AG04450 (cell line): ENCODE measurements at regions not wholly inside any gene's neighbourhood (a gene's known extent, or its start where the extent isn't known, plus 50 kb on each side); places are given as distances from the start of the nearest gene placed in this dataset.

Source experiments
- CTCF ChIA-PET: fragments of 300-600, 350-600 bp; formaldehyde crosslinking; extraction: SDS; loops from one replicate; lab custom pipeline; 2022; ENCODE audit warnings: antibody characterized with exemption, inconsistent platforms; lab: Charles Lee
- POLR2A ChIA-PET: fragments of 350-600 bp; formaldehyde crosslinking; extraction: SDS; loops from one replicate; lab custom pipeline; 2021; ENCODE audit warnings: antibody characterized with exemption, inconsistent platforms; lab: Yijun Ruan, JAX
- DNase-seq: peaks from one replicate; pipeline ENCODE4 v3.0.0-alpha.2; 2011; ENCODE audit warnings: low read depth, low spot score
- H3K27ac ChIP-seq: one replicate; pipeline ENCODE4 v1.5.1; 2012; ENCODE audit warnings: low read depth, low read length, control low read depth
- H3K27me3 ChIP-seq: one replicate; pipeline ENCODE4 v1.6.0; 2012; ENCODE audit warnings: low read length; ENCODE audit not compliant: control insufficient read depth, insufficient read depth
- H3K4me3 ChIP-seq: 2 replicates; pipeline ENCODE4 v1.5.1; 2011; ENCODE audit warnings: mild to moderate bottlenecking, low read depth, low read length, control low read depth
- H3K9me3 ChIP-seq: 2 replicates; pipeline ENCODE4 v1.5.1; 2012; ENCODE audit warnings: low read length; ENCODE audit not compliant: control insufficient read depth, insufficient read depth
- TF ChIP-seq, protein P1 (sequence below): IDR thresholded peaks from 2 replicates; pipeline ENCODE4 v1.5.1; 2011; ENCODE audit warnings: low read depth, low read length, control low read depth, inconsistent platforms

DNA sequence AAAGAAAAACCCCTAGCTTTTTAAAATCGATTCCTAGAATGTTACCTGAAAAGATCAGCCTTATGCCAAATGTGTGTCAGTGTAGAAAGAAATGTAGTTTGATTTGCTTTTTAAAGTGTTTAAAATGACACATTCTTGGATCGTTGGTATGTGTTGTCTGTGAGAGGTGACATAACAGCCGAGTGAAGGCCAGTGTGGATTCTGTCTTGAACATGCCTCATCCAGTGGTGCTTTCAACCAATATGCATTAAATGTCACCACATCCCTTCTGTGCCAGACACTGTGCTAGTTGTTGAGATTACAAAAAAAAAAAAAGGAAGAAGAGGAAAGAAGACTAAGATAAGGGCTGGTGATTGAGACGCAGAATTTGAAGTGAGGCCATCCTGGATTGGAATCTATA is 994.2 kb upstream of the TENM3 start:
- H3K27me3 ChIP-seq = no peaks in the 10 kb centered on the region
- DNase-seq = no peak
- ChIA-PET POLR2A (no interaction called here), CTCF (interaction anchor here (1.2 kb wide), 1 partner anchor 12 kb away, joined by 3 read pairs; no protein-coding TSS in a partner anchor)
- H3K4me3 ChIP-seq = no peak overlapping the region
- TF ChIP-seq, protein P1, sequence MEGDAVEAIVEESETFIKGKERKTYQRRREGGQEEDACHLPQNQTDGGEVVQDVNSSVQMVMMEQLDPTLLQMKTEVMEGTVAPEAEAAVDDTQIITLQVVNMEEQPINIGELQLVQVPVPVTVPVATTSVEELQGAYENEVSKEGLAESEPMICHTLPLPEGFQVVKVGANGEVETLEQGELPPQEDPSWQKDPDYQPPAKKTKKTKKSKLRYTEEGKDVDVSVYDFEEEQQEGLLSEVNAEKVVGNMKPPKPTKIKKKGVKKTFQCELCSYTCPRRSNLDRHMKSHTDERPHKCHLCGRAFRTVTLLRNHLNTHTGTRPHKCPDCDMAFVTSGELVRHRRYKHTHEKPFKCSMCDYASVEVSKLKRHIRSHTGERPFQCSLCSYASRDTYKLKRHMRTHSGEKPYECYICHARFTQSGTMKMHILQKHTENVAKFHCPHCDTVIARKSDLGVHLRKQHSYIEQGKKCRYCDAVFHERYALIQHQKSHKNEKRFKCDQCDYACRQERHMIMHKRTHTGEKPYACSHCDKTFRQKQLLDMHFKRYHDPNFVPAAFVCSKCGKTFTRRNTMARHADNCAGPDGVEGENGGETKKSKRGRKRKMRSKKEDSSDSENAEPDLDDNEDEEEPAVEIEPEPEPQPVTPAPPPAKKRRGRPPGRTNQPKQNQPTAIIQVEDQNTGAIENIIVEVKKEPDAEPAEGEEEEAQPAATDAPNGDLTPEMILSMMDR = no peak
- no peak overlapping the region for H3K27ac ChIP-seq
- H3K9me3 ChIP-seq = no peaks in the 10 kb centered on the region

DNA sequence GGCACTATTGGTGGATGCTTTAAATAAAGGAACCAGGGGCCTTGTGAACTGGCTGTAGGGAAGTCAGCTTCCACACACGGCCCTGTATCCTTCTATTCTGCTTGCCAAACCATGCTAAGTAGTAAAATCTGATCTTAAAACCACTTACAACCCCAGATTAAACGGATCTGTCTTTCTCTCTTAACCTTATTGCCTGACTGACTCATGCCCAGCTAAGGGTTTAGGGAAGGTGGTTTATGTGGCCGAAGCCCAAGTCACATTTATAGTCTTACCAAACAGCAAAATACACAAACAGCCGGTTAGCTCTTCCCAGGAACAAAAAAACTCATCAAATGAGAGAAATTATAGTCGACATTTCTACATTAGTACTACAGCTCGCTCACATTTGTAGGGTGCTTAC is 988.4 kb upstream of the TENM3 start:
- ChIA-PET CTCF (no interaction called here), POLR2A (no interaction called here)
- Histone ChIP-seq H3K9me3 (no peaks in the 10 kb centered on the region), H3K27ac (no peak overlapping the region), H3K27me3 (no peaks in the 10 kb centered on the region), H3K4me3 (no peak overlapping the region)
- TF ChIP-seq, protein P1 = no peak
- no peak for DNase-seq

DNA sequence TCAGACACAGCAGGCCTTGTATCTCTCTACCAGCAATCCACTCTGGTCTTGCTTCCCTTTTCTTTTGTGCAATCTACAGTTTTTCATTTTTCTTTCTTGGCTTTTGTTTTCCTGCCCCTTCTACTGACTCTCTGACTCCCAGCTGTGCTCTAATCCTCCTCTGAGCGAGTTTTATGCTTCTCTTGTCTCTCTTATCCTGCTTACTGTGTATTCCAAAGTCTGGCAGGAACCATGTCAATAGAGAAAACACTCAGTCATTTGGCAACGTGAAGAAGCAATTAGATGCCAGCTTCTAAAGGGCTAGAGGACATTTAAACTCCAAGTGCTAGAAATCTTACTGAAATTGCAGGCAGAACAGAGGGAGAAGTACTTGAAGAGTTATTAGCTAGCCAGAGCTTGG is 984.6 kb upstream of the TENM3 start:
- Histone ChIP-seq H3K9me3 (no peaks in the 10 kb centered on the region), H3K27ac (no peak overlapping the region), H3K27me3 (no peaks in the 10 kb centered on the region), H3K4me3 (no peak overlapping the region)
- TF ChIP-seq, protein P1 = no peak
- DNase-seq = no peak
- ChIA-PET CTCF (no interaction called here), POLR2A (no interaction called here)

DNA sequence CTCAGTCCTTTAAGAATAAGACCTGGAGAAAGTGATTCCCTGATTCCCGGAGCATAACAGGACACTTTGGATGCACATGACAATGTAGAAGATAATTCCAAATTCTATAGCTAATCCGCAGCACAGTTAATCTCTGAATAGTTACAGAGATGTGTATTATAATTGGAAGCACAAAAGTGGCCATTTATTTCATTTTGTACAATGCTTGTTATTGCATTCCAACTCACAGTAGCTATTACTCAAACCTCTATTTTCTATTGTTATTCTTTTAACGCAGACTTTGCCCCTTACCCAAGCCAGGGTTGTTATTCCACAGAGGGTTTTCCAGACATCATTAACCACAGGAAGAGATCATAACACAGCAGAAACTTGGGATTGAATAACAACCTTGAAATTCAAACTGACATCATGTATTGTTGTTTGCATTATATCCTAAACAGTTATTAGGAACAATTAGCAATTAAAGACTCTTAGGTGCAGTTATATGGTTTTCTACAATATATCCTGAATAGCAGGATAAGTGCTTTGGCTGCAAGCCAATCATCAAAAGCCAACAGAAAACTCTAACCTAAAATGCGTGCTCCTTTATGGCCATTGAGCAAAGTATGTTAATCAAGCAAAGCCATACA is 984.0 kb upstream of the TENM3 start:
- CTCF ChIA-PET = no interaction called here
- H3K27me3 ChIP-seq = no peaks in the 10 kb centered on the region
- no peaks in the 10 kb centered on the region for H3K9me3 ChIP-seq
- POLR2A ChIA-PET = no interaction called here
- DNase-seq = no peak
- H3K27ac ChIP-seq = no peak overlapping the region
- TF ChIP-seq, protein P1 = no peak
- no peak overlapping the region for H3K4me3 ChIP-seq

DNA sequence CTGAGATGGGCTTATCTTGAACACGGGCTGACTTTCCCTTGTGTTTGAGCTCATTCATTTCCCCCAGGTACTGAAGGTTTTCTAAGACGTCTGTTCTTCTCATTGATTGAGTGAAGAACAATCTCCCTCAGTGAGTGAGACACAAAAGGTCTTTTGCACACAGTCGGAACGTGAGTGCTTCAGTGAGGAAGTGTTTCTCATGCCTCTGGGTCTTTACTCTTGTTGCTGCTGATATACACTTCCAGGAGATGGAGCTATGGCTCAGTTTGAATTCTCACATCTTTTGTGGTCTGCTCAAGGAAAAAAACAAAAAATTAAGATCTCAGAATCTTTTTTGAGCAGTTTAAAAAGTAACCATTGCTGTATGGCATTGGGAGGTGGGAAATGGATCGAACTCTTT is 981.9 kb upstream of the TENM3 start:
- peak; percentile 3 for DNase-seq
- CTCF ChIA-PET = interaction anchor here (0.6 to 2.5 kb wide), 14 partner anchors 9 to 1189 kb away, joined by 3 to 26 read pairs (median 3); no protein-coding TSS in a partner anchor

More for the DNA sequence above, 981.9 kb upstream of the TENM3 start:
- H3K4me3 ChIP-seq = no peak overlapping the region
- H3K9me3 ChIP-seq = no peaks in the 10 kb centered on the region
- H3K27me3 ChIP-seq = no peaks in the 10 kb centered on the region
- TF ChIP-seq, protein P1 = peak; percentile 61
- no peak overlapping the region for H3K27ac ChIP-seq
- POLR2A ChIA-PET = interaction anchor here (0.6 kb wide), 1 partner anchor 255 kb away, joined by 3 read pairs; no protein-coding TSS in a partner anchor
